NCI-H1694 (cell line): ENCODE measurements at regions not wholly inside any gene's neighbourhood (a gene's known extent, or its start where the extent isn't known, plus 50 kb on each side); places are given as distances from the start of the nearest gene placed in this dataset.
"Not testable (repeated sequence)": the region's sequence is repeated elsewhere in the genome, so short reads cannot be mapped to it uniquely, and the experiment has no call there.

Source experiments
- DNase-seq: peaks from one replicate; lab custom pipeline; 2025; lab: John Stamatoyannopoulos, UW

- no peak for DNase-seq
These were observed 129.1 kb upstream of the OLIG3 start for GRCh38 chr6:137623293-137623692.

GRCh38 chr6:137625100-137625661 lies 131.0 kb upstream of the OLIG3 start:
- DNase-seq, result no peak

DNA sequence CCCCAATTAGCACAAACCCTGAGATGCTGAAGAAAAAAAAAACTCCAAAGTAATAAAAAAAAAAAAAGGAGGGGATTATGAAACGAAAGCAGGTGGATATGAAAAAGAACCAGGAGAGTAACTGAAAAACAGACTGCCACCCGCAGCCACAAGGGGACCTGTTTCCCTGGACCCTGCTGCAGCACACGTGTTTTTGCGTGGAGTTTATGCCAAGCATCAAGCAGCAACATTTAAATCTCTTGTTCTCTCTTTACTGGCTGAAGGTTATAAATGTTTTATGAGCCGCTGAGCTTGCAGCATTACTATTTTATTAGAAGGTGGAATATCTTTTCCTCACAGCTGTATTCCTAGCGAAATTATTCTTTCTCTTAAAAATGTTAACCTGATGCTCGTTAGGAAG lies 131.6 kb upstream of the OLIG3 start:
- DNase-seq, result no peak

DNA sequence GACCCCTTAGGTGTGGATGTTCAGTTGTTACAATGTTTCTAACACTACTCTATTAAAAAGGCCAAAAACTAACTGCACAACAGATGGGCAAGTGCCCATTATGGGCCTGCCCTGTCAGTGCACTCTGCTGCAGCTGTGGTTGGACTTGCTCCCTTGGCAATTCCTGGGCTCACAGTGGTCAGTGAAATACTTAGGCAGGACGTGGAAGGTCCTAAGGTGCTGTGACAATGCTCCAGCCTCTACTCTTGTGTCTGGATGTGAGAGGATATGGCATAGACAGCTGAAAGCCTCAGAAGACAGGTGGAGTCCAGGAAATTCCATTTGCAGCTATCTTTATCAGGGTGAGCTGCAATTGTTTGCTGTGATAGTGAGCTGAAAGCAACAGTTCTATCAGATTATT lies 136.5 kb upstream of the OLIG3 start:
- DNase-seq, result no peak

GRCh38 chr6:137631323-137631722 lies 137.1 kb upstream of the OLIG3 start:
- DNase-seq, result no peak

DNA sequence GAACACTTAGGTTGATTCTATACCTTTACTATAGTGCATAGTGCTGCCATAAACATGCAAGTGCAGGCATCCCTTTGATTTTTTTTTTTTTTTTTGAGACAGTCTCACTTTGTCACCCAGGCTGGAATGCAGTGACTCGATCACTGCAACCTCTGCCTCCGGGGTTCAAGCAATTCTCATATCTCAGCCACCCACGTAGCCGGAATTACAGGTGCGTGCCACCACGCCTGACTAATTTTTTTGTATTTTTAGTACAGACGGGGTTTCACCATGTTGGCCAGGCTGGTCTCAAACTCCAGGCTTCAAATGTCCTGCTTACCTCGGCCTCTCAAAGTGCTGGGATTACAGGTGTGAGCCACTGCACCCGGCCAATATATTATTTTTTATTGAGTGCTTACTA lies 140.0 kb upstream of the OLIG3 start:
- DNase-seq, result not testable (repeated sequence)

GRCh38 chr6:137637121-137637520 lies 142.9 kb upstream of the OLIG3 start:
- no peak for DNase-seq

GRCh38 chr6:137638926-137639706 lies 144.9 kb upstream of the OLIG3 start:
- no peak for DNase-seq

DNA sequence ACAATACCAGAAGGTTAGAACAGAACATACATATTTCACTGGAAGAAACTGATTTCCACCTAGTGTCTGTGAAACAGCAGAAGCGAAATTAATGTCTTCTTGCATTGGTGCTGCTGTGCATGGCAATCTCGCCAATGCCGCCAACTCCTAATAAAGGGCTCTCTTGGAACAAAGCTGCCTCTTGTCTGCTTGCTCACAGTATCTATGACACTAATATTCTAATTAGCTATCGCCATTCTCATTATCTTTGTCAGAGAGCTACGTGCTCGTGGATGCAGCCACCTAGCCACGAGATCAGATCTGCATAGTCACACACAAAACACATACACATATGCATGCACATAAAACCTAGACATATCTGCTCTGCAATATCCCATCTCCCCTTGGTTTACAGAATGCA lies 145.9 kb upstream of the OLIG3 start:
- DNase-seq, result no peak

GRCh38 chr6:137641474-137642077 lies 147.4 kb upstream of the OLIG3 start:
- peak; percentile 65 for DNase-seq

DNA sequence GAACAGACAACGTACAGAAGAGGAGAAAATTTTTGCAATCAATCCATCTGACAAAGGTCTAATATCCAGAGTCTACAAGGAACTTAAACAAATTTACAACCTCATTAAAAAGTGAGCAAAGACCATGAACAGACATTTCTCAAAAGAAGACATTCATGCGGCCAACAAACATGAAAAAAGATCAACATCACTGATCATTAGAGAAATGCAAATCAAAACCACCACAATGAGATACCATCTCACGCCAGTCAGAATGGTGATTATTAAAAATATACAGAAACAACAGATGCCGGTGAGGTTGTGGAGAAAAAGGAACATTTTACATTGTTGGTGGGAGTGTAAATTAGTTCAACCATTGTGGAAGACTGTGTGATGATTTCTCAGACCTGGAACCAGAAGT lies 149.0 kb upstream of the OLIG3 start:
- not testable (repeated sequence) for DNase-seq

GRCh38 chr6:137643644-137644043 lies 149.4 kb upstream of the OLIG3 start:
- DNase-seq, result not testable (repeated sequence)

GRCh38 chr6:137645850-137646249 lies 151.7 kb upstream of the OLIG3 start:
- no peak for DNase-seq

DNA sequence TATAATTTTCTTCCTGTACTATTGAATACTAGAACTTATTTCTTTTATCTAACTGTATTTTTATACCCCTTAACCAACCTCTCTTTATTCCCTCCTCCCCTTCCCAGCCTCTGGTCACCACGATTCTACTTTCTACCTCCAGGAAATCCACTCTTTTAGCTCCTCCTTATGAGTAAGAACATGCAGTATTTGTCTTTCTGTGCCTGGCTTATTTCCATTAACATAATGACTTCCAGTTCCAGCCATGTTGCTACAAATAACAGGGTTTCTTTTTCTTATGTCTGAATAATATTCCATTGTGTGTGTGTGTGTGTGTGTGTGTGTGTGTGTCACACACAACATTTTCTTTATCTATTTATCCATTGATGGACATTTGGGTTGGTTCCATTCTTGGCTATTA lies 152.3 kb upstream of the OLIG3 start:
- no peak for DNase-seq

GRCh38 chr6:137647762-137648447 lies 153.7 kb upstream of the OLIG3 start:
- no peak for DNase-seq

DNA sequence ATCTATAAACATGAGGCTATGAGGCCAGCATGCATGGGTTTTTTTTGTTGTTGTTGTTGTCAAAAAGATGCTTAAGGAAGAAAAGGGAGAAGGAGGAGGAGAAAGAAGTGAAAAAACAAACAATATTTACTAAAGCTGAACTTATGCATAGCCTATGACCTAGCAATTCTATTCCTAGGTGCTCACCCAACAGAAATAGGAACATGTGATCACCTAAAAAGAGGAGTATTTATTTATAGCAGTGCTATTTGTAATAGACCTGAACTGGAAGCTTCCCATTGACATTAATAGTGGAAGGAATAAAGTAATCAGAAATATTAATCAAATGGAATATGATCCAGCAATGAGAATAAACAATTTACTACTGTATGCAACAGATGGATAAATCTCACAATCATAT lies 156.5 kb upstream of the OLIG3 start:
- DNase-seq, result no peak

GRCh38 chr6:137651178-137651577 lies 157.0 kb upstream of the OLIG3 start:
- no peak for DNase-seq

DNA sequence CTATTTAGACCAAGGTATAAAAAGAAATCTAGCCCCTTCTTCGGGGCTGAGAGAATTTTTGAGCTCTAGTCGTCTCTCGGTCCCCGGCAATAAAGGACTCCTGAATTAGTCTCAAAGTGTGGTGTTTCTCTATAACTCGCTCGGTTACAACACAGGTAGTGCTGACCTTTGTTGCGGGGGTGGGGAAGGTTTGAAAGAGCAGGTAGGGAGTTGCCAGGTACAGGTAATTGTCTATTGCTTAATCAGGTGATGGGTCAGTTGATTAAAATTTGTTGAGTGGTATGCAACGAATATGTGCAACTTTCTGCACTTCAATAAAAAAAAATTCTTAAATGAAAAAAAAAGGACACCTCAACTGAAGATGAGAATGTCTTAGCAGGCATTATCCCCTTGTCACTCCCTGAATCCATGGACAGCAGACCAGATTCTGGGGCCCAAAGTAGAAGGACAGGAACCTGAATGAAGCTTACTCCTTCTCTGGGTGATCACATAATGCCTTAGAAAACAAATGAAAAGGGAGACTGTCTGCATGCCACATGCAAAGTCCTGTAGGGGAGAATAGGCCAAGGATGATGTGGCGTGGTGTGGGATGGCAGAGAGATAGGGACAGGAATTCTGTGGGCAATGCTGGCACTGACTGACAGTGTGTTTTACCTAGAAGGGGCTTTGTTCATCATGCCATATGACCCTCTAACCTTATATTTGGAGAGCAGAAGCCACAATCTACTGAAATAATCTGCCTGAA lies 157.6 kb upstream of the OLIG3 start:
- no peak for DNase-seq

GRCh38 chr6:137652961-137653705 lies 158.9 kb upstream of the OLIG3 start:
- no peak for DNase-seq

DNA sequence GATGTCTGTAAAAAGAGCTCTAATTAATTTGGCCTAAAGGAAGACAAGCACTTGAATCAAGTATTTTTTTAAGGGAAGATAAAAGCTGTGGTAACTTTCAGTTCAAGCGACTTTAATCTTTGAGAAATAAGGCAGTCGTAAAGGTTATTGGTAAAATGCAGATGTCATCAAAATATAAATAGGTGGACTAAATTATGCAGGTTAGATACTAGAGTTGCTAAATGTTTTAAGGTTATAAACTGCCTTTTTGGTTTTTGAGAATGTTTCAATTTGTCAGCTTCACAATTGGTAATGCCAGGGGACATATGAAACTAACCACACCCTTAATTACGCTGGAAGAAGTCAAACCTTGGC lies 159.5 kb upstream of the OLIG3 start:
- DNase-seq, result no peak

- DNase-seq, result no peak
These were observed 160.3 kb upstream of the OLIG3 start for GRCh38 chr6:137654365-137654981.
